ENCODE measurements at regions not wholly inside any gene's neighbourhood (a gene's known extent, or its start where the extent isn't known, plus 50 kb on each side); places are given as distances from the start of the nearest gene placed in this dataset.

- Mint-ChIP-seq H3K27me3 (ENCODE audit: insufficient read depth, unreplicated experiment) (no peaks in the 10 kb centered on the region), H3K36me3 (ENCODE audit: insufficient read depth, unreplicated experiment) (no peaks in the 10 kb centered on the region), H3K27ac (ENCODE audit: low read depth, unreplicated experiment) (no peak overlapping the region), H3K4me1 (ENCODE audit: insufficient read depth, unreplicated experiment) (no peaks in the 10 kb centered on the region), H3K9me3 (ENCODE audit: unreplicated experiment) (peaks cover 8% of the 10 kb centered on the region), H3K4me3 (ENCODE audit: unreplicated experiment) (no peak overlapping the region)
- intact Hi-C loops (cut with micrococcal nuclease), result no loop called here
- CTCF ChIA-PET, result interaction anchor here (1.0 kb wide), 2 partner anchors 11 to 16 kb away, joined by 3 read pairs; no protein-coding TSS in a partner anchor
- no peak for TF ChIP-seq CTCF (IDR thresholded peaks at IDR 0.05; ENCODE audit: unreplicated experiment)
- POLR2A ChIA-PET, result interaction anchor here (0.6 to 1.2 kb wide), 6 partner anchors 13 to 51 kb away, joined by 3 to 8 read pairs (median 4); partner anchors contain the start of gene ZNF680
- no peak for DNase-seq (ENCODE audit: unreplicated experiment)
- BruUV-seq (replicated peaks), result no TSS peak
Measured at GRCh38 chr7:64614812-64615211, 51.1 kb upstream of the ZNF107 start.

- Mint-ChIP-seq H3K4me1 (ENCODE audit: insufficient read depth, unreplicated experiment) (no peaks in the 10 kb centered on the region), H3K27me3 (ENCODE audit: insufficient read depth, unreplicated experiment) (no peaks in the 10 kb centered on the region), H3K9me3 (ENCODE audit: unreplicated experiment) (peaks cover 10% of the 10 kb centered on the region), H3K36me3 (ENCODE audit: insufficient read depth, unreplicated experiment) (no peaks in the 10 kb centered on the region), H3K27ac (ENCODE audit: low read depth, unreplicated experiment) (no peak overlapping the region), H3K4me3 (ENCODE audit: unreplicated experiment) (no peak overlapping the region)
- no TSS peak for BruUV-seq (replicated peaks)
- CTCF ChIA-PET, result interaction anchor here (1.0 kb wide), 1 partner anchor 17 kb away, joined by 3 read pairs; no protein-coding TSS in a partner anchor
- no peak for TF ChIP-seq CTCF (IDR thresholded peaks at IDR 0.05; ENCODE audit: unreplicated experiment)
- intact Hi-C loops (cut with micrococcal nuclease), result no loop called here
- POLR2A ChIA-PET, result interaction anchor here (0.6 to 1.3 kb wide), 7 partner anchors 10 to 50 kb away, joined by 3 to 8 read pairs (median 4); partner anchors contain the start of gene ZNF680
- no peak for DNase-seq (ENCODE audit: unreplicated experiment)
Measured at GRCh38 chr7:64613653-64614052, 50.8 kb upstream of the ZNF680 start.

All from MCF 10A (cell line).